ENCODE measurements at regions not wholly inside any gene's neighbourhood (a gene's known extent, or its start where the extent isn't known, plus 50 kb on each side); places are given as distances from the start of the nearest gene placed in this dataset.

DNA sequence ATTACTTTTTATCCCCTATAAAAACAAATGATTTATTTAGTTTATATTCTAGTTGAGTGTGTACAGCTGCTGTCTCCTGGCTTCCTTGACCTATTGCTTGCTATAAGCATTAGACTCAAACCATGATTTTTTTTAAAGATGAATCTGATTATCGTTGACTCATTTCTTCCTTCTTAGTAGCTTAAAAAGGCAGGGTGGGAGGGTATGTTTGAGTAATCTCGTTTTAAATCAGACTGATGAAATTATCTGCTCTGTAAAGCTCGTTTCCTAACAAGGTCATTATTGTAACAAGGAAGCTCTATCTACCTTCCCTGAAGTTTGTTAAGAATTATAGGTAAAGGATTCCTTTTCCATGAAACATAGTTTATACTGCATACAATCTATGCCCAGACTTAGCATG lies 276.3 kb upstream of the KCND2 start:
- TF ChIP-seq EZH2 (IDR thresholded peaks at IDR 0.05), result no peak
- TF ChIP-seq POLR2AphosphoS5 (IDR thresholded peaks at IDR 0.05; ENCODE audit: borderline replicate concordance, low read depth, low read length), result no peak
- TF ChIP-seq FOXP2 (optimal IDR thresholded peaks at IDR 0.05; ENCODE audit: control extremely low read depth, extremely low read length, insufficient read depth), result no peak
